HG02571 (cell line): ENCODE measurements at regions not wholly inside any gene's neighbourhood (a gene's known extent, or its start where the extent isn't known, plus 50 kb on each side); places are given as distances from the start of the nearest gene placed in this dataset.

ENCODE experiments used
- ATAC-seq: cut with Tn5 transposase; IDR thresholded peaks from one replicate; pipeline ENCODE4 v1.9.1; 2021; ENCODE audit warnings: mild to moderate bottlenecking, moderate library complexity; ENCODE audit not compliant: unreplicated experiment

DNA sequence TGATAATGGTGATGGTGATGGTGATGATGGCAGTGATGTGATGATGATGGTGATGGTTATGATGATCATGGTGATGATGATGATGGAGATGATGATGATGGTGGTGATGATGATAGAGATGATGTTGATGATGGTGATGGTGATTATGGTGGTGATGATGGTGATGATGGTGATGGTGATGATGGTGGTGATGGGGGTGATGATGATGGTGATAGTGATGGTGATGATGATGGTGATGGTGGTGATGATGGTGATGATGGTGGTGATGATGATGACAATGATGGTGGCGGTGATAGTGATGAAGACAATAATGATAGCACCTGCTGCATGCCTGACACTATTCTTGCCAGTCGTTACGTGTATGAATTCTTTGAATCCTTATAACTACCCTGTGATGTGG is 317.9 kb upstream of the AJAP1 start:
- ATAC-seq: no peak

DNA sequence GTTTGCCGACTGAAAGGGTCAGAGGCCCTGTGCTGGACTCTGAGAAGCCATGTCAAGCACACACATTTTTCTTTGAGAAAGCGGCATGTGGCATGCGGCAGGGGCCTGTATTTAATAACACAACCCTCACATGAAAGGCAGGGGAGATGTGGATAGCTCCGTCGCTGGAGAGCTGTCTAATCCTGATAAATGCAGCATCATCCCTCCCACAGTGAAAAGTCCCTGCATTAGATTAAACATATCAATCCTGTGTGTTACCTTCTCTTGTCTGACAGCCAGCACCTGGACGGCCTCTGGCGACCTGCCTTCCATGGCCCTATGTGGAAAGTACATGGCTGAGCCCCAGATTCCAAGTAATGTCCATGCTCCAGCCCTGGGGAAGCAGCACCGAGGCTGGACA is 313.0 kb upstream of the AJAP1 start:
- ATAC-seq: no peak

DNA sequence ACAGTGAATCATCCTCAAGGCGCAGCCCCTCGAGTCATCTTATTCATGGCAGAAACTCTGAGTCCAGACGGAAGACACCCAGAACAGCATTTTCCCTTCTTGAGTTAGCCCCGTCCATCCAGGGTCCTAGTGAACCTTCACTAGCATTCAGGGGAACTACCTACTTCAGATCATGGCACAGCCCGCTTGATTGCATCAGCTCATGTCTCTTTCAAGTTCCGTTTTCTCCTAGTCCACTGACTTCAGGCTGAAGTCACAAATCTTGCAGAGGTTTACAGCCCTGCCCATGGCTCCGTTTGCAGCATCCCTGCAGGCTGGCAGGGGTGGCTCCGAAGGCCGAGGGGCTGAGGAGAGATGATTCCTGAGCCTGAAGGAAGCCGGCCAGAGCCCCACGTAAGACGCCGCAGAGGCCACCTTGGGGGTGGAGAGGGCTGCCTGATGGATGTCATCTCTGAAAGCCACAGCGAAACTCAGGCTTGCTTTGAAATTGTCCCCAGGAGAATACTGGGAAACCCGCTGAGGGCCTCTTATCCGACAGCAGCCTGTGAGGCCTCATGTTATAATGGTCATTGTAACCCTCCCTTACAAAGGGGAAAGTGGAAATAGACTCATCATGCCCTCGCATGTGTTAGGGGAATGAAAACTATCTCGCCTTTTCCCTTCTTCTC is 310.2 kb upstream of the AJAP1 start:
- no peak for ATAC-seq

DNA sequence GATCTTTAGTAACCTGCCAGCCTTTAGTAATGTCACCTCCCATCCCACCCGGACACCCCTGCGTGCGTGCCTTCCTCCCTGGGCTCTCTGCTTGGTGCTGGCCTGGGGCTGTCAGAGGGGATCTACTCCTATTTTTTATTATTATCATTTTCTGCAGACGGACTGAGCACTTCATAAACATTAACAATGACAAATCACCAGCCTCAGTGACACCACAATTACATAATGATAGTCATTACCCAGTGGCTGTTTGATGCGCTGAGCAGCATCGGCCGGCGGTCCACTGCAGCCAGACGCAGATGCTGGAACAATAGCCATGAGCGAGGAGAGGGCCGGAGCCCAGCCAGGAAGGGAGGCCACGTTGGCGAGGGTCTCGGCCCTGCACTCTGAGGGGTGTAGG is 309.3 kb upstream of the AJAP1 start:
- no peak for ATAC-seq

DNA sequence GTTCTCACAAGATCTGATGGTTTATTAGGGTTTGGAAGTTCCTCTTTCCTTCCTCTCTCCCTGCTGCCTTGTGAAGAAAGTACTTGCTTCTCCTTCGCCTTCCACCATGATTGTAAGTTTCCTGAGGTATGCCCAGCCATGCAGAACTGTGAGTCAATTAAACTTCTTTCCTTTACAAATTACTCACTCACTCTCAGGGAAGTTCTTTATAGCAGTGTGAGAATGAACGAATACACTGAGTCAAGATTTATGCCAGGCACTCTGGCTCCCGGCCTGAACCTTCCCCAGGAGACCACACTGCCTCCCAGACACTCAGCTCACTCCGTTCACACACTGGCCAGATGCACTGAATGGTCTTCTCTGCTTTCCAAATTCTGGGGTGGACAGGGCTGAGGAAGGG is 308.3 kb upstream of the AJAP1 start:
- no peak for ATAC-seq

DNA sequence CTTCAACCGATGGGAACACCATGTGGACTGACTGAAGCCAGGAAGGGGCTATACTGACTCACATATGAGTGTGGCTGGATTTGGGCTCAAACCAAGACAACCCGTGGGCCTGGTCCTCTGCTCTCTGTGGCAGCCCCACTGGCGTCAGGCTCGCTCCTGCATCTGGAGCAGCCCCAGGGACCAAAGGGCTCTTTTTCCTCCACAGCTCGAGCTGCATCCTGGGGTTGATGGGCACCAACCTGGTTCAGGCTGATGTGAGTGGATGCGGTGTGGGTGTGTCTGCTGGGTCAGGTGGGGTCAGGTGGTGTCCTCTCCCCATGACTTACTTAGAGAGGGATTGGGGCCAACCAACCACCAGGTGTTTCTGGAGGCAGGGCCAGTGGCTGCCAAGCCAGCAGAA is 303.0 kb upstream of the AJAP1 start:
- ATAC-seq: no peak

DNA sequence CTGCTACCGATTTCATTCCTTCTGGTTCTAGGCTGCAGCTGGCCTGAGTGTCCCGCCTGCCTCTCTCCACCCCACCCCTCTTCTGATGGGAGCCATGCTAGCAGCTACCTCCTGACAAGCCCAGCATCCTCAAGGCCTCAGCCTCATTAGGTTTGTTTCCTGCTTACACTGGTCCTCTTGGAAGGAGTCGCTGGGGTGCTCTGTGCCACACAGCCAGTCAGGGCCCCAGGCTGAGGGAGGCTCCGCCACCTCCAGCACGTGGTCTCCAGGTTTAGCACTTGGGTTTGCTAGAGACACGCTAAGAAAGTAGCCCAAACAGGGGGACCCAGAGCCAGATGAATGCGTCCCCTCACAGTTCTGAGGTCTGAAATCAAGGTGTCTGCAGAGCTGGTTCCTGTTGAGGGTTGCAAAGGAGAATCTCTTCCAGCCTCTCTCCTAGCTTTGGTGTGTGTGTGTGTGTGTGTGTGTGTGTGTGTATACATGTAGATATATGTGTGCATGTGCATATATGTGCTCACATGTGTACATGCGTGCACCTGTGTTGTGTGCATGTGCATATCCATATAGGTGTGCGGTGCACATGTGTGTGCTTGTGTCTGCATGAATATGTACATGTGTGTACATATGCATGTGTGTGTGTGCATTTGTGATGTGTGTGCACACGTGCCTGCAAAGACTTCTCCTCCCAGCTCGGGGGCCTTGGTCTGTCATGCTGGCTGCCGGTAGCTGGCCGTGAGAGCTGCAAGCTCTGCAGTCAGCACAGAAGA is 301.1 kb upstream of the AJAP1 start:
- ATAC-seq: no peak

DNA sequence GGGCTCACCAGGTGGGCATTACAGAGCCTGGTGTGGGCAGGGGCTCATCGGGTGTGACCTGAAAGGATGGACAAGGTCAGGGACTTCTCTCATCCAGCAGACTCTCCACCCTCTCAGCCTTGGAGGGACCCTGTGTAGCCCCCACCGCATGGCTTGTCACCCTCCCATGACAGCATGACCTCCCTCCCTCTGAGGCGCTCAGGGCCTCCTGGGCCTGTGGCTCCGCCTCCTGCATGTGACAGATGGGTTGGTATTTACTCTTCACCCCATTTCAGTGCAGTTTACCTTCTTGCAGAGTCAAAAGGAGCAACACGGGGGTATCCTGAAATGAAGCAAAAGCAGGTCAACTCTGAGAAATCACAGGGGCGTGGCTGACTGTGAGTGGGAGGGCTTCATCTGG is 298.6 kb upstream of the AJAP1 start:
- ATAC-seq: no peak

DNA sequence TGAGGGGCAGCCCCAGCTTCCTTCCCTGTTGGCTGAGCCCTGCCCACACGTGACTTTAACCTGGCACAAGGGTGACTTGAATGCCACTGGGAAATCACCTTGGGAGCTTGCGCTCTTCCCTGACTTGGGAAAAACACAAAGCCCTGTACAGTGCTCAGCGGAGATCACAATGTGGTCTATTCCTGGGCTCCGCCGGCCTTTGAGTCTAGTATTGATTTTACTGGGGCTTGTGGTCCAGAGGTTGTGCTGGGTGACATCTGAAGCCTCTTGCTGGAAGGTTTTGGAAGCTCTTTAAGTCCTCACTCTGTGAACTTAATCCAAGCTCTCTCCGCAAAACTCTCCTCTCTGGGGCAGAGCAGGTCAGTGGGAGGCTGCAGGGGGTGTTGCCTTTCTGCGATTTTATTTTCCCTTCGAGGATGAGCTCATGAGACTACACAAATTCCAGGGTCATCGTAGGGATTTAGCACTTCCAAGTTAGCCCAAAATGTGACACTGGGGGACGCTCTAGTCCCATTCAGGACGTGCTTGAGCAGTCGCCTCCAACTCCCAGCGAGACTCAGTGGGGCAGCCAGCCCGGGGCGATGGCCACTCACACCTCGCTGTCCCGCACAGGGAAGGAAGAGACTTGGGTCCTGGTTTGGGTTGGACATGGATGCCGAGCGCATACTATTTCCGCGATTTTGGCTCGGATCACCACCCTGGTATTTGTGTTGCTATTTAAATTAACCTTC is 291.9 kb upstream of the AJAP1 start:
- ATAC-seq: no peak

DNA sequence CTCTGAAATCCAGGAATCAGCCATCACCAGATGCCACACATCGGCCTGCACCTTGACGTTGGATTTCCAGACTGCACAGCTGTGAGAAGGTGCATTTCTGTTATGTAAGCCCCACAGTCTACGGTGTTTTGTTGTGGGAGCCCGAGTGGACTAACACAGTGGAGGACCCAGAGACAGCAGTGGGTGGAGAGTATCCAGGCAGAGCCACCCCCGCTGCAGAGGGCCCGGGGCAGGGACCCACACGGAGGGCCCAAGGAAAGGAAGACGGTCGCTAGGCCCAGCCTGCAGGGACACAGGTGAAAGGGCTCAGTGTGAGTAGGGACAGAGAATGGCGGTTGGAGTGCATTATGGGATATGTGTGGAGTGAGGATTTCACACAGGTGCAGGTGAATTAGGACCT is 288.3 kb upstream of the AJAP1 start:
- no peak for ATAC-seq

DNA sequence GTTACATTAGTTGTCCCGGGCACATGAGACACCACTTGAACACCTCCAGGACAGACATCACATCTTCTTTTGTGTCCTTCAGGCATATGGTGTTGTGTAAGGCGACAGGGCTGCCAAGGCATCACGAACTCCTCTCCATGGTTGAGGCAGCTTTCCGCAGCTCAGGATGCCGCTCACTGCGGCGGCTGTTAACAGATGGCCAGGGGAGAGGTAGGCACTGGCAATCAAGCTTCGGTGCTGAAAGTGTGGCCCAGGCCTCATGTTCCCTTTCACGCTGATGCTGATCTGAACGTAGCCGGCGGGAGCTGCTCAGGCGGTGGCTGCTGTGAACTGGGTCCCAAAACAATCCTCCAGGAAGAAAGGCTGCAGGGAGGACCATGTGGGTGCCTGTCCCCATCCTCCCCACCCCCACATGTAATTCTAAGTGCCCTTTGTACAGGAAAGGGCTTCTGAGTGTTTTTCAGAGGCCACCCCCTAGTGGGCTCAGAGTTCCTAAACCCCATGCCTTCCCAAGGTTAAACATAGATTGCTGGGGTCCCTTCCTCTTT is 287.1 kb upstream of the AJAP1 start:
- ATAC-seq: no peak

DNA sequence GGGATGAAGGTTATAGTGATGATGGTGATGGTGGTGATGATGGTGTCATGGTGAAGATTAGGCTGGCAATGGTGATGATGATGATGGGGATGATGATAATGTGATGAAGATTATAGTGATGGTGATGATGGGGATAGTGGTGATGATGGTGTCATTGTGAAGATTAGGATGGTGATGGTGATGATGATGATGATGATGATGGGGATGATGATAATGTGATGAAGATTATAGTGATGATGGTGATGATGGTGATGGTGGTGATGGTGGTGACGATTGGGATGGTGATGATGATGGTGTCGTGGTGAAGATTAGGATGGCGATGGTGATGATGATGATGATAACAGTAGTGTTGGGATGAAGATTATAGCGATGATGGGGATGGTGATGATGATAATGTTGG is 285.1 kb upstream of the AJAP1 start:
- ATAC-seq: no peak

DNA sequence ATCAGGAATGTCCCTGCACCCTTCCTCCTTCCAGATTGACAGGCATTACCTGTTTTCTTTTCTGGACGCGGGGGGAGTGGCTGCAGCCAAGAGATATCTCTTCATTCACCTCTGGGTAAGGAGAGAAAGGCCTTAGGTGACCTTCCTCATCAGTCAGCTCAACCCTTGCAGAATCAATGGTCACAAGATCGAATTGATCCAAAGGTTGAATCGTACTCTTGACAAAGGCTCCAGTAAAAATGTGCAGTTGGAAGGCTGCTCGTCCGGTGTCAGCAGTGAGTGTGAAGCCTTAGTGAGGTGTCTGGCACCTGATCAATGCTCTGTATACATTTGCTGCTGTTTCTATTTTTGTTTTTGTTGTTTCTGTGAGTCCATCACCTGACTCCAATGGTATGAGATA is 282.6 kb upstream of the AJAP1 start:
- ATAC-seq: no peak

DNA sequence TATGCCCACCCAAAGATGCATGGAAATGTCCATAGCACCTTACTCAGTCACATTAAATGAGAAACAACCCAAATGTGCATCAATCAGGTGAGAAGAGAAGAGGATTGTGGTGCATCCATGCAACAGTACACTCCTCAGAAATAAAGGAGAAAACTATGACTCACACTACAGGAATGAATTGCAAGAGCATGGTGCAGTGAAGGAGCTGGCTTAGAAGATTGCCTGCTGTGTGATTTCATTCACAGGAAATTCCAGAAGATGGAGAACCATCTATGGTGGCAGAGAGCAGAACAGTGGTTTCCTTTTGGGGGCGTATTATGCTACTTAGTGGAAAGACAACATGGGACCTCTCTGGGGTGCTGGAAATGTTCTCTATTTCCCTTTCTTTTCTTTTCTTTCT is 278.6 kb upstream of the AJAP1 start:
- ATAC-seq: no peak

DNA sequence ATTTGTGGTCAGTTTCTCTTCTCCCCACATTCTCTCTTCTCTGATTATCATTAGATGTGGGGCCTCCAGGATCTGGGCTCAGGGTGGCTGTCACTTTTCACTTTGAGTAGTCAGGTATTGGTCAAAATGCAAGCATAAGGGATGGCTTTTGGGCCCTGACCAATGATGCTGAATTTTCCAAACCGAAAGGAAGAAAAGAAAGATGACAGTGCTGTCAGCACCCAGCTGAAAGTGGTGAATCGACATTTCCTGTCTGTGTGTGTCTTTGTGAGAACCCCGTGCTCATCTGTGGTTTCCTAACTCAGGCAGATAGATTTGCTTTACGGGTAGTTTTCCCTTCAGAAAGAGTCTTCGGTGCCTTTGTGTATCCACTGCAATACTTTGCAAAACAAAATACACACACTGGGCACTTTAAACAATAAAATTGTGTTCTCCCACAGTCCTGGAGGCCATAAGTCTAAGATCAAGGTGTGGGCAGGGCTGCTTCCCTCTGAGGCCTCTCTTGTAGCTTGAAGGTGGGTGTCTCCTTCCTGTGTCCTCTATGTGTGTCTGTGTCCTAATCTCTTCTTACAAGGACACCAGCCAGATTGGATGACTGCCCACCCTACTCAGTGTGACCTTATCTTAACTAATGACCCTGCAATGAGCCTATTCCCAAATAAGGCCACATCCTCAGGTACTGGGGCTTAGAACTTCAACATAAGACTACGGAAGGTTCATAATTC is 274.8 kb upstream of the AJAP1 start:
- ATAC-seq: no peak

DNA sequence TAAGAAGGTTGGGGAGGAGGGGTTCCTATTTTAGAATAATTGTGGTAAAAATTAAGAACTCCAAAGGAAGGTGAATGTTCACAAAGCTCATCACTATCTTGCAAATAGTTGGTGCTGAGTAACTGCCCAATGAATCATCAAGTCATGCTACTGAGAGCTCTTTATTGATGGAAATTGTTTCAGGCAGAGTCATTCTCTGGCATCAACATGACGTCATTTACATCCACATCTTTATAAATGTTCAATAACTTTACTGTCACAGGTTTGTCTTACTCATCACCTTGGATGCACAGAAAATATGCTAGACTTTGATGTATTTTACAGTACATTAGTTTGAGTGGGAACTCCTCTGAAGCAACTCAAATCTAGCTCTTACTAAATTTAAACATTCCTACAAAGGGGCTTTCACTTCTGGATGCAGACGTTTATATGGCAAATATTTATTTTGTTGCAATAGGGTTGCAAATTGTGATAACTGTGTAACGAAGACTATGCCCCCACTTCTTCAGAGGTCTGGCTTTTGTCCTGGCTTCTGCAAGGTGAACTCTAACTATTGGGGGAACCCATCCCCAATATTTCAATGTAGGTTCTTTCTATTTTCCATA is 273.7 kb upstream of the AJAP1 start:
- ATAC-seq: no peak

DNA sequence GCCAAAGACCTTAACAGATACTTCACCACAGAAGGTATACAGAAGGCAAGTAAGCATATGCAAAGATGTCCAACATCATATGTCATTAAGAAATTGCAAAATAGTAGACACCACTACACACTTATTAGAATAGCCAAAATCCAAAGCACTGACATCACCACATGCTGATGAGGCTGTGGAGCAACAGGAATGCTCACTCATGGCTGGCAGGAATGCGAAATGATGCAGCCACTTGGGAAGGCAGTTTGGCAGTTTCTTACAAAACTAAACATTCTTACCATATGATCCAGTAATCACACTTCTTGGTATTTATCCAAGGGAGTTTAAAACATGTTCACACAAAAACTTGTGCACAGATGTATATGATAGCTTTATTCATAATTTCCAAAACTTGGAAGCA is 261.2 kb upstream of the AJAP1 start:
- ATAC-seq: no peak

DNA sequence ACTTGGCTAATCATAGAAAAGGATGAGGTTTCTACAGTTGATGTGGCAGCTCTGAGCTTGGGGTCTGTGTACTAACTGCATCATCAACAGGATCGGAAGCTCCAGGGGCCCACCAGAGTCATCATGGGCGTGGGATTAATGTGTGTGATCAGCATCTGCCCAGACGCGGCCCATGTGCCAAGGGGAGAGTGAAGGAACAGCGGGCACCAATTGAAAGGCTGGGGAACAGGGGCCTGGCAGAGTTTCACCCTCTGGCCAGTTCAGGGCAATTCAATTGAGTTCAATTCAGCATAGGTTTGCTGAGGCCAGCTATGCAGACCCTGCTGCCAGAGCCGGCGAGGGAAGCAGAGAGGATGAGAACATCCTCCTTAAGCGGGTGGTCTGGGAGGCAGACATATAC is 260.0 kb upstream of the AJAP1 start:
- no peak for ATAC-seq

DNA sequence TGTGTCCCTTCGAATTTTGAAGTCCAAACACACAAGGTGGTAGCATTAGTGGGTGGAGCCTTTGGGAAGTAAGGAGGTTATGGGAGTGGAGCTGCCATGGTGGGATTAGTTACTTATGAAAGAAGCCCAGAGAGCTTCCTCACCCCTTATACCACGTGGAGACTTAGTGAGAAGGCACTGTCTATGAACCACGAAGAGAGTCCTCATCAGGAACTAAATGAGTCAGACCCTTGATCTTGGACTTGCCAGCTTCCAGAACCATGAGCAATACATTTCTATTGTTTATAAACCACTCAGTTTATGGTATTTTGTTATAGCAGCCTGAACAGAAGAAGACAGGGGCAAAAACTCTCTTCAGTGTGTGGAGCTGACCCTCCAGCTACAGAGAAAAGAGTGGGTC is 259.3 kb upstream of the AJAP1 start:
- no peak for ATAC-seq

DNA sequence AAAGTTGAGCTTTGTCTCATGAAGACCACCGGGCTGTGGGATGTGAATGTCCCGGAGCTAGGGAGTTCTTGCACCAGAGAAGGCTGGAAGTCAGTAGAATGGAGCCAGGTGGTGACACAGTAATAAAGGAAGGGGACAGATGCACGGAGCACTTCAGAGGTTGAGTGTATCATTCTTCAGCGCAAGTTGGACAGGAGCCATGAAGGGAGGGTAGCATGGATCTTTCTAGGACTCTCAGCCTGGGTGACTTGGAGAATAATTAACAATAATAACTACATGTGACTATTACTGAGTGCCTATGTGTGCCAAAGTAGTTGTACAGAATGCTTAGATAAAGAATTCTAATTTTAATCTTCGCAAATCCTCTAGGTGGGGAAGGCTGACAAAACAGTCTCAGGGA is 258.7 kb upstream of the AJAP1 start:
- no peak for ATAC-seq

DNA sequence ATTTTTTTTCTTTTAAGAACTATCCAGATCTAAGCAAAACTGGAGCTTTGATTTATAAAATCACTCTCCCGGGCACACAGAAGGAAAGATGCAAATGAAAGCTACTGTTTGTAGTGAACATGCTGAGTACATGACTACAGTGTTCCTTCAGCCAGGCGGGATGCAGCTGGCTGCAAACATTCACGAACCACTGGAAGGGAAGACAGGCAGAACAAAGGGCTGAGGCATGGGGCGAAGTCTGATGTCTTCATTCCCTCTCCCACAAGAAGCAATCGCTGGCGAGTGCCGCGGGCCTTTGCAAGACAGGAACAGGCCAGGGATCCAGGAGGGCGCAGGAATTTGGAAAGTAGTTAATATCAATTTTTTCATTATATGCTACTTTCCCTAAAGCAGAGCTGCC is 257.9 kb upstream of the AJAP1 start:
- ATAC-seq: no peak
